ENCODE measurements at regions not wholly inside any gene's neighbourhood (a gene's known extent, or its start where the extent isn't known, plus 50 kb on each side); places are given as distances from the start of the nearest gene placed in this dataset.

GRCh38 chr13:47679401-47679800 is 321.7 kb downstream of the SUCLA2 start:
- H3K36me3 ChIP-seq (ENCODE audit: insufficient read depth, low read length), result no peaks in the 10 kb centered on the region
- H3K4me3 ChIP-seq (ENCODE audit: low read length), result no peak overlapping the region
- ChIA-PET POLR2A (no interaction called here), CTCF (no interaction called here)
- no peaks in the 10 kb centered on the region for H3K9me3 ChIP-seq (ENCODE audit: low read length)
- no peak overlapping the region for H3K4me3 Mint-ChIP-seq
- no peaks in the 10 kb centered on the region for H3K27me3 Mint-ChIP-seq
- no peak for DNase-seq
- H3K4me1 ChIP-seq (ENCODE audit: insufficient read depth, low read length), result no peaks in the 10 kb centered on the region
- H3K4me1 Mint-ChIP-seq, result no peaks in the 10 kb centered on the region
- no peak overlapping the region for H3K27ac Mint-ChIP-seq
- peaks cover 0 to 3% (median 0%) of the 10 kb centered on the region in 5 donors for H3K9me3 Mint-ChIP-seq
- H3K27ac ChIP-seq (ENCODE audit: low read depth, low read length), result no peak overlapping the region
- no peaks in the 10 kb centered on the region for H3K36me3 Mint-ChIP-seq
- H3K27me3 ChIP-seq (ENCODE audit: insufficient read depth, low read length, poor library complexity, severe bottlenecking), result no peaks in the 10 kb centered on the region

- Mint-ChIP-seq H3K9me3 (no peaks in the 10 kb centered on the region), H3K36me3 (no peaks in the 10 kb centered on the region), H3K4me1 (no peaks in the 10 kb centered on the region), H3K27me3 (no peaks in the 10 kb centered on the region), H3K4me3 (no peak overlapping the region), H3K27ac (no peak overlapping the region)
- no peaks in the 10 kb centered on the region for H3K36me3 ChIP-seq (ENCODE audit: insufficient read depth, low read length)
- H3K27me3 ChIP-seq (ENCODE audit: insufficient read depth, low read length, poor library complexity, severe bottlenecking), result no peaks in the 10 kb centered on the region
- CTCF ChIA-PET, result no interaction called here
- POLR2A ChIA-PET, result no interaction called here
- no peaks in the 10 kb centered on the region for H3K9me3 ChIP-seq (ENCODE audit: low read length)
- no peak overlapping the region for H3K27ac ChIP-seq (ENCODE audit: low read depth, low read length)
- H3K4me1 ChIP-seq (ENCODE audit: insufficient read depth, low read length), result no peaks in the 10 kb centered on the region
- H3K4me3 ChIP-seq (ENCODE audit: low read length), result no peak overlapping the region
- DNase-seq, result no peak
These were observed 322.7 kb downstream of the SUCLA2 start for GRCh38 chr13:47678201-47678968.

GRCh38 chr13:47675871-47676270 is 325.2 kb downstream of the SUCLA2 start:
- Histone ChIP-seq H3K4me1 (ENCODE audit: insufficient read depth, low read length) (no peaks in the 10 kb centered on the region), H3K36me3 (ENCODE audit: insufficient read depth, low read length) (no peaks in the 10 kb centered on the region), H3K27me3 (ENCODE audit: insufficient read depth, low read length, poor library complexity, severe bottlenecking) (no peaks in the 10 kb centered on the region), H3K27ac (ENCODE audit: low read depth, low read length) (no peak overlapping the region), H3K9me3 (ENCODE audit: low read length) (no peaks in the 10 kb centered on the region), H3K4me3 (ENCODE audit: low read length) (no peak overlapping the region)
- Mint-ChIP-seq H3K4me1 (no peaks in the 10 kb centered on the region), H3K36me3 (no peaks in the 10 kb centered on the region), H3K27ac (no peak overlapping the region), H3K9me3 (peaks cover 0 to 2% (median 0%) of the 10 kb centered on the region in 5 donors), H3K4me3 (no peak overlapping the region), H3K27me3 (no peaks in the 10 kb centered on the region)
- POLR2A ChIA-PET, result no interaction called here
- DNase-seq, result no peak
- CTCF ChIA-PET, result no interaction called here

DNA sequence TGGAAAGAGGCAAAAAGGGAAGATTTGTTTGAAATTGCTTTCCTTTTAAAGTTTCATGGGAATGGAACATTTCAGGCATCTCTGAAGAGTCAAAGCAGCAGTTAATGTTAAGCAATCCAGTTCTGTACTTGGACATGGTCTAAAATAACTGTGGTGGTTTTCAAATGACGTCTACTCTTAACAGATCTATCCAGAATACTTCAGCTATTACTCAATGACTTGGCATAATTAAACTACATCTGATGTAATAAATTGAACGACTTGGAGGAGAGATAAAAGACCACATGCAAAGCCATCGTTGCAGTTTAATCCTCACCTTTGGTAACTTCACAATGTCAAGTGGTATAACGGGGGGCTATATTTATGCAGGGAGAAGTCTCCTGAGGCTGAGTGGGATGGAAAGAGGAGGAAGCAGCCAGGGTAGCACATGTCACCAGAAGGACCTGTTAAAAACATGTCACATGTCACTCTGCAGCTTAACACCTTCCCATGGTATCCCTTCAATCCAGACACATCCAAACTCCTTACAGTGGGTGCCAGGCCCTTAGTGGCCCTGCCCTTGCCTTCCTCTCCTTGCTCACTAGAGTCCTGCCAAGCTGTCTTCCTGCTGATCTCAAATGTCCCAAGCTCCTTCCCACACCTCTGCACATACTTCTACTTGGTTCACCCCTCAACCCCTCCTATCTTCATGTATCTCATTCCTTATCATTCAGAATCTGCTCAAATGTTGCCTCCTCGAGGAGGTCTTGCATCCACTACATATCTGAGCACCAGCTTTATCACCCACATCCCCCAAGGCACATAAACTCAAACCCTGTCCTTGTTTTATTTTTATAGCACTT is 327.8 kb downstream of the SUCLA2 start:
- Histone ChIP-seq H3K27me3 (ENCODE audit: insufficient read depth, low read length, poor library complexity, severe bottlenecking) (no peaks in the 10 kb centered on the region), H3K9me3 (ENCODE audit: low read length) (no peaks in the 10 kb centered on the region), H3K4me1 (ENCODE audit: insufficient read depth, low read length) (no peaks in the 10 kb centered on the region), H3K4me3 (ENCODE audit: low read length) (no peak overlapping the region), H3K36me3 (ENCODE audit: insufficient read depth, low read length) (no peaks in the 10 kb centered on the region), H3K27ac (ENCODE audit: low read depth, low read length) (no peak overlapping the region)
- H3K27me3 Mint-ChIP-seq, result no peaks in the 10 kb centered on the region
- no peak overlapping the region for H3K4me3 Mint-ChIP-seq
- no peaks in the 10 kb centered on the region for H3K4me1 Mint-ChIP-seq
- H3K36me3 Mint-ChIP-seq, result no peaks in the 10 kb centered on the region
- DNase-seq, result no peak
- ChIA-PET CTCF (no interaction called here), POLR2A (no interaction called here)
- H3K27ac Mint-ChIP-seq, result no peak overlapping the region
- H3K9me3 Mint-ChIP-seq, result peaks cover 0 to 2% (median 0%) of the 10 kb centered on the region in 5 donors

DNA sequence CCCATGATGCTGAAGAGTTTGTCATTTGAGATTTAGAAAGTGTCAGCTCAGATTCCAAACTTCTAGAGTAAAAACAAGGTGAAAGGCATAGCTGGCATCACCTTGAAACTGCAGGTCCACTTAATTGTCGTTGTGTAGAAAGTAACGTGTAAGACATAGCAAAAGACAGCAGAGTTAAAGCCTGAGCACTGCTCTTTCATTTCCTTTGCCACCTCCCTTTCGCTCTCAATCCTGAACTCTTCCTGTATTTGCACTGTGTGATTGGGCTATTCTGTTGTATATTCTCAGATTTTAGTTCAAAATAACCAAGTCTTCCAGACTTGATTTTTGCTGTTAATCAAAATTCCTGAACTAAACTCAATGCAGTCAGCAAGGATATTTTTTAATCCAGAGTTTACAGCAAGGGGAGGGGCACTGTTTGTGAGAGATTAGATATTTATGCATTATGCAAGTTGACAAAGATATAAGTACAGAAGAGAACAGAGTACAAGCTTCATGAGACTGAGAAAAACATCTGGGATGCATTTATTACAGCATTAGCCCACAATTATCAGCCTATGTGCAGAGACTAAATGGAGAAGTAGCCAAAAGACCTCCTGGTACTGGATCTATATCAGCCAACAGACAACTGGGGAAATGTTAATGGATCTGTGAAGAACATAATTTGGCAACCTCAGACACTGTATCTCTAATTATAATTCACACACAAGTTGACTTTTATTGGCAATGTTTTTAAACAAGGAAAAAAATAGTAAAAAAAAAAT is 328.6 kb downstream of the SUCLA2 start:
- Histone ChIP-seq H3K4me1 (ENCODE audit: insufficient read depth, low read length) (no peaks in the 10 kb centered on the region), H3K27ac (ENCODE audit: low read depth, low read length) (no peak overlapping the region), H3K4me3 (ENCODE audit: low read length) (no peak overlapping the region), H3K9me3 (ENCODE audit: low read length) (no peaks in the 10 kb centered on the region), H3K36me3 (ENCODE audit: insufficient read depth, low read length) (no peaks in the 10 kb centered on the region), H3K27me3 (ENCODE audit: insufficient read depth, low read length, poor library complexity, severe bottlenecking) (no peaks in the 10 kb centered on the region)
- H3K36me3 Mint-ChIP-seq, result no peaks in the 10 kb centered on the region
- no peak overlapping the region for H3K27ac Mint-ChIP-seq
- ChIA-PET CTCF (no interaction called here), POLR2A (no interaction called here)
- no peaks in the 10 kb centered on the region for H3K4me1 Mint-ChIP-seq
- DNase-seq, result no peak
- peaks cover 0 to 3% (median 0%) of the 10 kb centered on the region in 5 donors for H3K9me3 Mint-ChIP-seq
- H3K27me3 Mint-ChIP-seq, result no peaks in the 10 kb centered on the region
- H3K4me3 Mint-ChIP-seq, result no peak overlapping the region

DNA sequence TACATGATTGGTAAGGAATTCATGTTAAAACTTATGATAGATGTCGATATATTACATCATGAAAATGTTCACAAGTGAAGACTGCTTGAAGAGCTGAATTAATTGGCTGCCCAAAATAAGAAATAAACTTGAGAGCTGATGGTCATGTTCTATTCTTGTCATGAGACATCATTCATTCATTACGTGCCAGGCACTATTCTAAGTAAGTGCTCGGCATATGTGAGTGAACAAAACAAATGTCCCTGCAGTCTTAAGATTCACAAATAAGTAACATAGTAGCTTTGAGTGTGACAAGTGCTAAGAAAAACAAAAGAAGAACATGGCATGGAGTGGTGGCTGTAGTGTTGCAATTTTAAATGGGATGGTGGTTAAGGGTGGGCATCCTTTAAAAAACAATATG is 329.3 kb downstream of the SUCLA2 start:
- Mint-ChIP-seq H3K4me3 (no peak overlapping the region), H3K36me3 (no peaks in the 10 kb centered on the region), H3K27ac (no peak overlapping the region), H3K4me1 (no peaks in the 10 kb centered on the region), H3K27me3 (no peaks in the 10 kb centered on the region), H3K9me3 (peaks cover 0 to 3% (median 0%) of the 10 kb centered on the region in 5 donors)
- H3K27ac ChIP-seq (ENCODE audit: low read depth, low read length), result no peak overlapping the region
- H3K36me3 ChIP-seq (ENCODE audit: insufficient read depth, low read length), result no peaks in the 10 kb centered on the region
- no peaks in the 10 kb centered on the region for H3K9me3 ChIP-seq (ENCODE audit: low read length)
- CTCF ChIA-PET, result no interaction called here
- H3K27me3 ChIP-seq (ENCODE audit: insufficient read depth, low read length, poor library complexity, severe bottlenecking), result no peaks in the 10 kb centered on the region
- DNase-seq, result no peak
- POLR2A ChIA-PET, result no interaction called here
- no peak overlapping the region for H3K4me3 ChIP-seq (ENCODE audit: low read length)
- H3K4me1 ChIP-seq (ENCODE audit: insufficient read depth, low read length), result no peaks in the 10 kb centered on the region

DNA sequence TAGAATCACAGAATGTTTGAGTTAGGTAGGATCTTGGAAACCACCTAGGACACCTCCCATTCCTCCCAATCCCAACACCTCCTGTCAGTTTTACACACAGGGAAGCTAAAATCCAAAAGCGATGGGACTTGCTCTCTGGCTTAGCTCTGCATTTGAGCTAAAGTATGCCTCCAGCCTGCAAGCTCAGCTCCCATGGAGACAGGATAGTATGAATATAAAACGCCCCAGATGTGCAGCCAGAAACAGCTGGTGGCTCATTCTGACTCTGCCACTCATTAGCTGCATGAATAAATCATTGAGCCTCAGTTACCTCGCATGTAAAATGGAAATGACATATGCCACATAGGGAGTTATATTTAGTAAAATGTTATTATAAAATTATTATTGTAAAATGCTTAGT is 336.0 kb downstream of the SUCLA2 start:
- Histone ChIP-seq H3K9me3 (ENCODE audit: low read length) (no peaks in the 10 kb centered on the region), H3K4me3 (ENCODE audit: low read length) (no peak overlapping the region), H3K4me1 (ENCODE audit: insufficient read depth, low read length) (no peaks in the 10 kb centered on the region), H3K36me3 (ENCODE audit: insufficient read depth, low read length) (no peaks in the 10 kb centered on the region), H3K27ac (ENCODE audit: low read depth, low read length) (no peak overlapping the region), H3K27me3 (ENCODE audit: insufficient read depth, low read length, poor library complexity, severe bottlenecking) (no peaks in the 10 kb centered on the region)
- no peak for DNase-seq
- H3K4me3 Mint-ChIP-seq, result no peak overlapping the region
- H3K36me3 Mint-ChIP-seq, result no peaks in the 10 kb centered on the region
- no peaks in the 10 kb centered on the region for H3K4me1 Mint-ChIP-seq
- ChIA-PET POLR2A (no interaction called here), CTCF (no interaction called here)
- H3K27ac Mint-ChIP-seq, result no peak overlapping the region
- peaks cover 0 to 3% (median 0%) of the 10 kb centered on the region in 5 donors for H3K9me3 Mint-ChIP-seq
- H3K27me3 Mint-ChIP-seq, result peaks cover 0 to 4% of the 10 kb centered on the region in 2 donors

GRCh38 chr13:47661076-47661475 is 340.0 kb downstream of the SUCLA2 start:
- no peak overlapping the region for H3K27ac ChIP-seq (ENCODE audit: low read depth, low read length)
- H3K36me3 Mint-ChIP-seq, result no peaks in the 10 kb centered on the region
- H3K27me3 Mint-ChIP-seq, result peaks cover 0 to 4% of the 10 kb centered on the region in 2 donors
- no peaks in the 10 kb centered on the region for H3K4me1 Mint-ChIP-seq
- no peak overlapping the region for H3K4me3 Mint-ChIP-seq
- ChIA-PET CTCF (no interaction called here), POLR2A (no interaction called here)
- no peak overlapping the region for H3K27ac Mint-ChIP-seq
- H3K36me3 ChIP-seq (ENCODE audit: insufficient read depth, low read length), result no peaks in the 10 kb centered on the region
- peaks cover 0 to 3% (median 0%) of the 10 kb centered on the region in 5 donors for H3K9me3 Mint-ChIP-seq
- DNase-seq, result no peak
- H3K9me3 ChIP-seq (ENCODE audit: low read length), result no peaks in the 10 kb centered on the region
- no peak overlapping the region for H3K4me3 ChIP-seq (ENCODE audit: low read length)
- H3K27me3 ChIP-seq (ENCODE audit: insufficient read depth, low read length, poor library complexity, severe bottlenecking), result no peaks in the 10 kb centered on the region
- no peaks in the 10 kb centered on the region for H3K4me1 ChIP-seq (ENCODE audit: insufficient read depth, low read length)

Measured in CD8-positive, alpha-beta memory T cell (primary cell).